ENCODE measurements at regions not wholly inside any gene's neighbourhood (a gene's known extent, or its start where the extent isn't known, plus 50 kb on each side); places are given as distances from the start of the nearest gene placed in this dataset.

GRCh38 chr12:77777274-77777673, 53.4 kb upstream of the NAV3 start:
- DNase-seq, result no peak

DNA sequence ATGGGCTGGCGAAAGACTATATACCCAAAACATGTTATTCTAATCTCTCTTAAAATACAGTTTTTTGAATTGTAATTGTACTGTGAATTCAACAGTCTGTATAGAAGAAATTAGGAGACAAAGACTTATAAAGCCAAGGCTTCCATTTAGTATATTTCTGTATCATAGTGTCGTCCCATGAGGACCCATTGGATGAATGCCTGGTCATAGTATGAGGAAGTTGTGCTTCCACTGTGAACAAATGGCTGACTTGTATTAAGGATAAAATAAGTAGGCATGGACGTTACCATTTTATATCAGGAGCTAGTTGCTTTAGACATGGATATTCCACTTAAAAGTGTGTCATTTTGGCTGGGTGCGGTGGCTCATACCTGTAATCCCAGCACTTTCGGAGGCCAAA, 55.9 kb upstream of the NAV3 start:
- DNase-seq, result no peak

DNA sequence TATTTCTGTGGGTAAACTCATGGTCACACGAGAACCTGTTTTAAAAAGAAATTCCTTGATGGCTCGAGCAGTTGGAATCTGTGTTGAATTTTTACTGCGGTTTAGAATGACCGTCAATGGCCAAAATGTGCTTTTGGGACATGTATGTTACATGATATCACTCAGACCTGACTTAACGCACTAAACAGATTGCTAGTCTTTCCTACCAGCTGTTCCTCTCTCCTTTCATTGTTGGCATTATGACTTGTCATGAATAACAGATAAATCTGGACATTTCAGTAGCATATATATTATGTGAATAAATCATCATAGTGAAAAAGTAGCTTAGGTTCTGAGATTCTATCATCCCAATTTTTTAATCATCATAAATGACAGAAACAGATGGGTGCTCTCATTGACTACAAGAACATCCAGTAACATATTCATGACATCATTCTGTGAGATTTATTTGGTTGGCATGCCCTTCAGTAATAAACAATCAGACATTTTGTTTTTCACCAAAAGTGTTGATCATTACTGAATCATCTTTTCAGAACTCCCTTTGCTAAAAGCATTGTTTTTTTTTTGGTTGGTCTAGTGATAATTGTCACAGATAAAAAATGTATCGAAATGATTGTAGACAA, 57.9 kb upstream of the NAV3 start:
- no peak for DNase-seq

- DNase-seq, result no peak
Observed at GRCh38 chr12:77768558-77768957, 62.1 kb upstream of the NAV3 start.

DNA sequence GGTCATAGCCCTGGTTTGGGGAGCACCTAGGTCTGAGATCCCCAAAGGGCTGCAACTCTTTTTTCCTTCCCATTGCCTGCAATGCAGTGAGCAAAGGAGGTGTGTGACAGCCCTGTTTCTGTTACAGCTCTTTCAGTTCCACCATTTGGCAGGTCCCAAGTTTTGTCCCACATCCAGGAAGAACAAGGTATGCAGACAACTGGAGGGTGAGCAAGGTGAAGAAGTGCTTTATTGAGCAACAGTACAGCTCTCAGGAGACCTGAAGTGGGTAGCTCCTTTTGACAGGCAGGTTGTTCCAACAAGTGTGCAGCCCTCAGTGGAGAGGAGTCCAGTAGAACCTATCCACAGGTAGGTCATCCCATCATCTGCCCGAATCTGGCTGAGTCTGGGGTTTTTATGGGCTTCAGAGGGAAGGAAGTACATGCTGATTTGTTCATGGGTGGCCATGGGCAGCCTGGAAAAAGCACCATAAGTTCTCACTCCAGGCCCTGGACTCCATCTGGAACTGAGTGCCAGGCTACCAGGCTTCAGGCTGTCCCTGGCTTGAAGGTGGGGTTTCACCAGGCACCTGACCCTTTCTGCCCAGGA, 62.8 kb upstream of the NAV3 start:
- no peak for DNase-seq

DNA sequence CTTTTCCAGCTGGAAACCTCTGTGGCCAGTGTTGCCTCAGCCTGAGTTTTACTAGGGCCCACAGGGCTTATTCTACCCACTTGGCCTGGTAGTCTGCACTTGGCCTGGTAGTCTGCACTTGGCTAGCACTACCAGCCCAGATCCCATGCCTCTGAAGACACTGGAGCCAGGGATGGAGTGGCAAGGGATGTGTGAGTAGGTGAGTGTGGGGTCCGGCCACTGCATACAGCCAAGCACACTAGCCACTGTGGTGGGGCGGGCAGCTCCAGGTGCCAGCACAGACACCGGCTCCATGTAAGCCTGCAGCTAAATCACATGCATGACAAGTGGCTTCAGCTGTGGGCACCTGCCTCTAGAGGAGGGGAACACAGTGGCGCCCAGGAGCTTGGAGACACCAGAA, 63.4 kb upstream of the NAV3 start:
- DNase-seq, result no peak

- no peak for DNase-seq
Observed at GRCh38 chr12:77766224-77766623, 64.5 kb upstream of the NAV3 start.

GRCh38 chr12:77761286-77761685, 69.4 kb upstream of the NAV3 start:
- DNase-seq, result no peak

DNA sequence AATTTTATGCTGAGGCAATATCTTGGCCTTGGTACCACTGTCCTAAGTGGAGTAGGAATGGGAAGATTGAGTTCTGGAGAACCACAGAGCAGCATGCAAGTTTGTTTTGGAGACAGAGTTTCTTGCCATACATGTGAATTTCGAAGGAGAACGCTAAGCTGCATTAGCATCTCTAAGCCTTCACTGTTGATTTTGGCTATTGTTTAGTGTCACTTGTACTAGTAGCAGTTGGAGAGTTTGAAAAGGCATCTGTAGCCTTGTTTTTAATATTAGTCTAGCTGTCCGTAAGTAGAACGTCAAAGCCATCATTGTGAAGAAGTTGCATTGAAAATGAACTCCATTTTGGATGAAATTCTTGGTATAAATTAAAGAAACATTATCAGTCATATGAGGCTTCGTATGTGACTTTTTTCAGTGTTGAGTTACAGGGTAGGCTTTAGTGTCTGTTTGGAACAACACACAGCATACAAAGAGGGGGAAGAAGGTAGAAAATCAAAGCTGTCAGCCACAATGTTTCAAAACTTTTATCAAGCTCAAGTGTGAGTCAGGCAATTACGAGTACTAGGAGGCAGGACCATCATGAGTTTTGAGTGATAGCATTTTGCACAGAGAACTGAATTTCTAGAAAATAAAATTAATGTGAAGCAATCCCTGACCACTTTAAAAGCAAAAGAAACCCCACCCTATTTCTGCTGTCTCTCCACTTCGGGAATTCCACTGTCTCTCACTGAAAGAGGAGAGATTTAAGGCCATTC, 70.2 kb upstream of the NAV3 start:
- no peak for DNase-seq

- no peak for DNase-seq
Observed at GRCh38 chr12:77754086-77754485, 76.6 kb upstream of the NAV3 start.

- no peak for DNase-seq
Observed at GRCh38 chr12:77751939-77752338, 78.8 kb upstream of the NAV3 start.

GRCh38 chr12:77746096-77746495, 84.6 kb upstream of the NAV3 start:
- peak; percentile 10 for DNase-seq

DNA sequence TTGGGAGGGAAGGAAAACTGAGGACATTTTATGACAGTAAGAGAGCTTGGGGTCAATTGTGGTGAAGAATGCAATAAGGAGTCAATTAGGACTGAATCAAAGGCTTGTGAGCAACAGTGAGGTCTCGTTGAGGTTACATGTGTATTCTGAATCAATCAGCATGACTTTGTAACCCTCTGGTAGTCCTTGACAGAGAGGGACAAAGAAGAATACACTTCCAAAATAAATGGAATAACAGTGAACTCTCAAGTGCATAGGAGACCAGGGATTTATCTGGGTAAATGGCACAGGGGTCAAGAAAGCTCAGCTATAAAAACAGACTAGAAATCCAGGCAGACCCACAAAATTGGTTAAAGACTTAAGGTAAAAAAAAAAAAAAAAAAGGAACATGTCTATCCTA, 85.1 kb upstream of the NAV3 start:
- no peak for DNase-seq

- no peak for DNase-seq
Observed at GRCh38 chr12:77742631-77743030, 88.1 kb upstream of the NAV3 start.

- no peak for DNase-seq
Observed at GRCh38 chr12:77741974-77742517, 88.6 kb upstream of the NAV3 start.

DNA sequence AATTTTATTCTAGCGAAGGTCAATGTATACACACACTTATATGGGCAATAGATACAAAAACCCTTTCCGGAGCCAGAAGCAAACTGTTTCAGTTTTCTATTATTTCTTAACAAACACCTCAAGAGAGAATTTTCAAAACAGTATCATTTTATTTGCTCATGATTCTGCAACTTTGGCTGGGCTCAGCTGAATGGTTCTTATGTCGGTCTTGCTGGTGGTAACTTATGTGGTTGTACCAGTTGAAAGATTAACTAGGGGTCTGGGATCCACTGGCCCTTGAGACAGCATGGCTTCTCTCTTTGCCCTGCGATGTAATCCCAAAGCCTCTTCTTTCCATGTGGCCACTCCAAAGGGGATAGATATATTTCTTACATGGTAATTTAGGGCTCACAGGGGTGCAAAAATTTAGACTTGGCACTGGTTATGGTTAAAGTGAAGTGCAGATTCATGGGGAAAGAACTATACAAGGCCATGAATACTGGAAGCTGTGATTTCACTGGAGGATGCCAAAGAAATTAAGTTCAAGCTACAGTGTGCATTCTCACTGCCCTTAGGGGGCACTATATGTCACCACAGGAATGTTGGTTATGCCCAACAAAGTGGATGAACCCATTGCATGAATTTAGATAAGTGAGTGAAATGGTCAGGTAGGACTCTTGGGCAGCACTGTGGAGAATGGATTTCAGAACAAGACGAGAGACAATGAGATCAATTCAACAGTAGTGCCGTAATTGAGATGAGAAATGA, 94.3 kb upstream of the NAV3 start:
- no peak for DNase-seq

DNA sequence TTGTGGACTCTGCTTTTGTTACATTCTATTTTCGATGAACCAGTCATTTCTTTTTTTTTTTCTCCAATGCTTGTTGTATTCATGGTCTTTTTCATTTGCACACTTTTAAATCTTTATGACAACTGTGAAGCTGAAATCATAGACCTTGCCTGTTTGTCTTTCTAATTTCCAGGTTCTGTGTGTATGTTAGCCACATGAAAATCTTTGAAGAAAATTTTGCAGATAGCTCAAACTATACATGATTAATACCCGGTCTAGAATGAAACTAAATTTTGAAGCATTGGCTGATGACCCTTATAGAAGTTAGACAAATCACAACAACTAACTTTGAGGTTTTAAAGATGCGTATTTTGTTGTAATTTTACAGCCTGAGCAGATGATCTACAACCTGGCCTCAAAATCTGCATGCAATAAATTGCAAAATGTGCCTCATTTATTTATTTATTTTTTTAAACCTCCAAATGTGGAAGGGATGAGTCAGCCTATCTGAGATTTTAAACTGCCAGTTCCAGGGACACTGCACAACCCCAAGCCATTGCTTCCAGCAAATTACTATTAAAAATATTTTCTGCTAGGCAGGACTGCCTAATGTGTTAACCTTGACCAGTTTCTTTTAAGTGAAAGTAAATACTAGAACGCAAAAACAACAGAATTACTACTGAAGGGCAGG, 96.3 kb upstream of the NAV3 start:
- DNase-seq, result no peak

GRCh38 chr12:77728018-77728417, 102.7 kb upstream of the NAV3 start:
- no peak for DNase-seq

GRCh38 chr12:77727442-77728001, 103.2 kb upstream of the NAV3 start:
- no peak for DNase-seq

GRCh38 chr12:77725611-77726010, 105.1 kb upstream of the NAV3 start:
- DNase-seq, result no peak

DNA sequence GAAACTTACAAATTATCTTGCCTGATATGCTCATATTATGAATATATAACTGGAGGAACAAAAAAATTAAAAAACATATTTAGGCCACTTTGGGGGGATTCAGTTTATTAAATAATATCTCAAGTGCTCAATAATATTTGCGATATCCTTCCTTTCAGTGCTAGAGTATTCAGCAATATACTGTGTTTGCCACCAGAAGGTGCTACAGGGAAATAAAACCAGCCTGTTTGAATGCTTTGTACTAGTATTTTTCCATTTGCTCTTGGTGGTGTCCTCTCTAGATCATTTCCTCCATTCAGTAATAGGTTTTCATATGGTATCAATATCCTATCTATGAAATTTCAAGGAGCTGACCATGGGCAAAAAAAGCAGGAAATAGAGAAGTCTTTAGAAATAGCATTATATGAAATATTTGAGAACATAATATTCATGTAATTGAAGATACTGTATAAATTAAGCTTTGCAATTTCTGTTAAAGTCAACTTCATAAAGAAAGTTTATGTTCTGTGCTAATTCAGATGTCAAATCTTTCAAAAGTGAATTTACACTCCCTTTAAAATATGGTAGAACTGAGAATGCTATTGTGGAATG, 106.2 kb upstream of the NAV3 start:
- DNase-seq, result peak; percentile 23
